Kidney tubule cell (primary cell): ENCODE measurements at regions not wholly inside any gene's neighbourhood (a gene's known extent, or its start where the extent isn't known, plus 50 kb on each side); places are given as distances from the start of the nearest gene placed in this dataset.
"Not testable (repeated sequence)": the region's sequence is repeated elsewhere in the genome, so short reads cannot be mapped to it uniquely, and the experiment has no call there.

Experiments used
- DNase-seq: peaks from one replicate; pipeline ENCODE4 v3.0.0-alpha.2; 2018; ENCODE audit warnings: low spot score

DNA sequence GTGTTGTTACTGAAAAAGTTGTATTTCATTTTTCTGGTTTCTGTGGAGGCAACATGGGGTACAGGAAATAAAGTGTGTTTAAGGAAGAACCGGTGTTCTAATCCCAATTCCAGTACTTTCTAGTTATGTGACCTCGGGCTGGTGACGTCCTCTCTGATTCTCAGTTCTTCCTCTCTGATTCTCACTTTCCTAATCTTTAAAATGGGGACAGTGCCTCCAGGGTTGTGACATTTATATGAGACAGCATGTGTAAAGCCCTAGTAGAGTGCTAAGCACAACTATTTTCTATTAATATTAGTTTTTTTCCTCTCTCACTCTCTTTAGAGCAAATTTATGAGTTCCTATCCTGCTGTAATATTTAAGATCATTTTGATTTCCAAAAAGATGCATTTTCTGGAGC lies 50.9 kb upstream of the PTPDC1 start:
- no peak for DNase-seq

DNA sequence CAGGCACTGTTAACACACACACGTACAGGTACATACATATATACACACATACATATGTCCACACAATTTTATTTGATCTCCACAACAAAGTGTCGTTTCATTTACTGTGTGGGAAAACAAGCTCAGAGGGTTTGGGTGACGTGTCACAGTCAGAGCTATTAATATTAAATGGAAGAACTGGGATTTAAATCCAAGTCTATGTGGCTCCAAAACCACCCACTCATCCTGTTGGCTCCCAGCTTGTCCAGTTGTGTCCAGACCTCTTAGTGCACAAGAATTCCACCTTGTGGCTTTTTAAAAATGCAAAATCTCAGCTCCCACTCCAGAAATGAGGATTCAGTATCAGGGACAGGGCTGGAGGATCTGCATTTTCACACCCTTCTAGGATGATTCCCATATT lies 52.3 kb upstream of the PTPDC1 start:
- DNase-seq, result peak; percentile 36

DNA sequence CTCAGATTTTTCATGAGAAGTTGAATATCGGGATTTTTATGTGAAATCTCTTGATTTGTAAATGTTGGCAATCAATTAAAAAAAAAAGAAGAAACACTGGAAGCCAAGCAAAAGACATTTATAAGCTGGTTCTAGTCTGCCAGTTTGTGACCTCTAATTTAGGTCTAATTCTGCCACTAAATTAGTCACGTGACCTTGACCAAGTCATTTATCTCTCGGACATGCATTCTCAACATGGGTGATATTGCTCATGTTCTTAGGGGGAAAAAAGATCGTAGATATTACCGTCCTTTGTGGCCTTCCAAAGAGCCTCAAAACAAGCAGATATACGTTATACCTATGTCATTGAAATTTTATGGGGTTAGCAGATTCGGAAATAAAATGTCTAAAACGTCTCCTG lies 52.9 kb upstream of the PTPDC1 start:
- peak; percentile 13 for DNase-seq

DNA sequence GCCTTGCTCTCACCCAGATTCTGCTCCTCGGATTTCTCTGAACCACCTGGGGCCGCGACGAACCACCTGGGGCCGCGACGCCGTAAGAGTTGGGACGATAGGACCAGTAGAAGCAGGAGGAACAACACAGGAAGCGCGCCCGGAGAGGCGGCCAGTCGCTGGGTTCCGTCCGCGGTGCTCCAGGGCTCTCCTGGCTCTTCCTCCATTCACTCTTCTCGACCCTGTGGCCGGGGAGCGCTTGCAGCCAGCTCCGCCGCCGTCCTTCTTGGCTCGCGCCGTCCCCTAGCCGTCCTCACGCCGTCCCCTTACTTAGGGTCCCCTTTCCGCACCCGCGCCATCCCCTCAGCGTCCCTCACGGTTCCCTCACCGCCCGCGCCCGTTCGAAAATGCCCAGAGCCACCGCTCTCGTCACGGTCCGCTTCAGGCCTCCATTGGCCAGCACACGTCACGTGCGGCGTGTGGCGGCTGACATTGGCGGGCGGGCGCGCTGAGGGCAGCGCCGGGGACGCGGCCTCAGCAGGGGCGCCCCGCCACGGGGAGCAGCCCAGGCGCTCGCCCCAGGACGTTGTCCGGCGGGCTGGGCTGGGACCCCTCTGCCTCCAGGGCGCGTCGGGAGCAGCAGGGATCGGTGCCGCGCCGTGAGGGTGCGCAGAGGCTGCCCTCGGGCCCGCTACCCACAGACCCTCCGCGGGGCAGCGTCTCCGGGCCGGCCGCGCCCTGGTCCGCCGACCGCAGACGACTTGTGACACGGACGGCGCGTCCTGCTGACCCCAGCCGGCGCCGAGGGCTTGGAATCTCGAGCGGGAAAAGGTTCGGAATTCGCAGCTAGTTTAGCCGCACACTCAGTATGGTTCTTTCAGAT lies 53.7 kb upstream of the PTPDC1 start:
- DNase-seq, result peak; percentile 89

DNA sequence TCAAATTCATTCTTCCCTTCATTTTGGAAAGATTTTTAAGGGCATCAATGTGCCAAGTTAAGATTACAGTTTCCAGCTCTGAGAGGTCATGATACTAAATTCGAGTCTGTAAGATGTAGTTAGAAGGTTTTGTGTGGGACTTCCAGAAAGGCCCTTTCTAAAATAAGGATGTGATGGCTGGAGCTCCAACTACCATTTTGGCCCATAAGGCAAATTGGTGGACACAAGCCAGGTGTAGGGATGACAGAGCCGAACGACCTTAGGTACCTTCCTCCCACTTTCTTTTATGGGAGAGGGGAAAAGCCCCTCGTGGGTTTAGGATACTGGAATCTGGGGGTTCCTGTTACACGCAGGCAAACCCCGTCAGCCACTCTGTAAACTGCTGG lies 54.3 kb upstream of the PTPDC1 start:
- no peak for DNase-seq

DNA sequence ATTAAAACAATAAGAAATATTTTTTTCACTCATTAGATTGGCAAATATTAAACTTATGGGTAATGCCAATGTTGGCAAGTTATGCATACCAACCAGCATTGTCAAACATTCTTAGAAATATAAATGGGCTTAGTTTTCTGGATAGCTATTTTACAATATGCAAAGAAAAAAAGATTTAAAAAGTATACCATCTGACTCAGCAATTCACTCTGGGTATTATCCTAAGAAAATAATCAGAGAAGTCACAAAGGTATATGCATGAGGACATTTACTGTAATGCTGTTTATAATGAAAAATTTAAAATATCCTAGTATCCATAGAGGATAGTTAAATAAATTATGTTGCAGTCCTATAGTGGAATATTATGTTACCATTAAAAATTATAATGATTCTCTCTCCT lies 57.4 kb upstream of the PTPDC1 start:
- DNase-seq, result no peak

DNA sequence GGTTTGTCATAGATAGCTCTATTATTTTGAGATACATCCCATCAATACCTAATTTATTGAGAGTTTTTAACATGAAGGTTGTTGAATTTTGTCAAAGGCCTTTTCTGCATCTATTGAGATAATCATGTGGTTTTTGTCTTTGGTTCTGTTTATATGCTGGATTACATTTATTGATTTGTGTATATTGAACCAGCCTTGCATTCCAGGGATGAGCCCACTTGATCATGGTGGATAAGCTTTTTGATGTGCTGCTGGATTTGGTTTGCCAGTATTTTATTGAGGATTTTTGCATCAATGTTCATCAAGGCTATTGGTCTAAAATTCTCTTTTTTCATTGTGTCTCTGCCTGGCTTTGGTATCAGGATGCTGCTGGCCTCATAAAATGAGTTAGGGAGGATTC lies 61.8 kb upstream of the PTPDC1 start:
- DNase-seq, result not testable (repeated sequence)

DNA sequence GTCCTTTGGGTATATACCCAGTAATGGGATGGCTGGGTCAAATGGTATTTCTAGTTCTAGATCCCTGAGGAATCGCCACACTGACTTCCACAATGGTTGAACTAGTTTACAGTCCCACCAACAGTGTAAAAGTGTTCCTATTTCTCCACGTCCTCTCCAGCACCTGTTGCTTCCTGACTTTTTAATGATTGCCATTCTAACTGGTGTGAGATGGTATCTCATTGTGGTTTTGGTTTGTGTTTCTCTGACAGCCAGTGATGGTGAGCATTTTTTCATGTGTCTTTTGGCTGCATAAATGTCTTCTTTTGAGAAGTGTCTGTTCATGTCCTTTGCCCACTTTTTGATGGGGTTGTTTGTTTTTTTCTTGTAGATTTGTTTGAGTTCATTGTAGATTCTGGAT lies 63.4 kb upstream of the PTPDC1 start:
- not testable (repeated sequence) for DNase-seq

DNA sequence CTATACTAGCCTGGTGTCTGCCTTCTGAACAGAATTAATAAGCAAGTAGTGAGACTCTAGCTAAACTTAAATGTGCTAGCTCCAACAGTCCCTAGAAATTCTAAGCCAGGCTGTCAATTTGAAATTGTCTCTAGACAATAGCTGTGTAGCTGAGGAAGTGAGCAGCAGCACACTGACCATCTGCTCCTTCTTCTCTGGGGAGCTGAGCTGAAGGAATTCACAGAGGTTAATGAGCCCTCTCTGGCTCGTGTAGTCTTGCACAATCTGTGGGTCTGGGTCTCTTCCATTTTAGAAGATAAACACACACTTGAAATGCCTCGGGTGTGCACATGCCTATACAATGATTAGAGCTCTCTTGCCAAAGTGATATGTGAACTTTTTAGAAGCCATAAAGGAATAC lies 63.5 kb upstream of the BARX1 start:
- DNase-seq, result no peak

DNA sequence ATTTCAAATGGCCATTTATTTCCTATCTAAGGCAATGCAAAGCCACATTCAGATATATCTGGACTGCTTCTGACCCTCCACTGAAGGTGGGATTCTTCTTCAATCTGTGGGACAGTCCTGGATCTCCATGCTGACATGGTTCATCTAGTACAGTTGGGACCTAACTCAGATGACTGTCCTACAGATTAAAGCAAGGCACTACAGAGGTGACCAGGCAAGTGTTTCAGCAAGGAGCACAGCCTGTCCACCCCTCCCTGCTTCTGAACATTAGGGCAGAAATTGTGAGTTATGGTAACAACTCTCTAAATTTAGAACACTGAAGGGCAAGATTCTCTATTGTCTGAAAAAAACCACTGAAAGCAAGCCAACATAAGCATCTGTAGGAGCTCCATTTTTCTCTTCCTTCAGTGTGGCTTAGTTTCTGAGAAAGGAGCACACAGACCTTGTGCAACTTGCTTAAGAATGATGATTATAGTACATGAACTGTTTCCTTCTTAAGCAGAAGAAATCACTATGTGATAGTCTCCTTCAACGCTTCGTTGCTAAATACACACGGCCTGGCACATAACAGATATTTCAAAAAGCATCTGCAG lies 62.9 kb upstream of the BARX1 start:
- no peak for DNase-seq

DNA sequence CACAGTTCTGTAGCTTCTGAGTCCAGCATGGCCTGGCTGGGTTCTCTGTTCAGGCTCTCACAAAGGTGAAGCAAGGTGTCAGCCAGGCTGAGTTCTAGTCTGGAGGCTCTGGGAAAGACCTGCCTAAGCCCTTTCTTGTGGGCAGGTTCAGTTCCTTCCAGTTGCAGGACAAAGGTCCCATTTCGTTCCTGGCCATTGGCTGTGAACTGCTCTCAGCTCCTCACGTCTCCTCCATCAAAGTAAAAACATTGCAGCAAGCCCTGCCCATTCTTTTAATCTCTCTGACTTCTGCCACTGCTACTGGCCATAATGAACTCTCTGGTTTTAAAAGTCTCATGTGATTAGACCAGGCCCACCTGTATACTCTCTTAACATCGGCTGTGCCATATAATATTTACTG lies 61.6 kb upstream of the BARX1 start:
- no peak for DNase-seq

DNA sequence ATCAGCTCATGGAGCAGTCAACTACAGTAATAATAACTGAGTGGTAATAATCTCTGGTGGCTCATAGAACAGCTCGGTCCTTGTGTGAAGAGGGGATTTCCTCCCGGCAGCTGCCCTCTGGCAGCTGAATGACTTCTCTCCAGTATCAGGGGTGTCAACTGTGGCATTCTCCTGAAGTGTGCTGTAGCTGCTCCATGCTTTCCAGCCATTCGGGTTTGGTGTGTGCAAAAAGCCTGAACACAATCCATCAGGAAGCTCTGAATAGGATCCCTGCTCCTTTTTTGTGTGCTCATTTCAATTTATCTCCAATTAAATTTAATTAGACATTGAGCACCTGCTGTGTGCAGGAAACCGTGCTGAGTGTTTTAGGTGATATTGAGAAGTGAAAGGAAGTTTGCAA lies 59.8 kb upstream of the BARX1 start:
- no peak for DNase-seq

DNA sequence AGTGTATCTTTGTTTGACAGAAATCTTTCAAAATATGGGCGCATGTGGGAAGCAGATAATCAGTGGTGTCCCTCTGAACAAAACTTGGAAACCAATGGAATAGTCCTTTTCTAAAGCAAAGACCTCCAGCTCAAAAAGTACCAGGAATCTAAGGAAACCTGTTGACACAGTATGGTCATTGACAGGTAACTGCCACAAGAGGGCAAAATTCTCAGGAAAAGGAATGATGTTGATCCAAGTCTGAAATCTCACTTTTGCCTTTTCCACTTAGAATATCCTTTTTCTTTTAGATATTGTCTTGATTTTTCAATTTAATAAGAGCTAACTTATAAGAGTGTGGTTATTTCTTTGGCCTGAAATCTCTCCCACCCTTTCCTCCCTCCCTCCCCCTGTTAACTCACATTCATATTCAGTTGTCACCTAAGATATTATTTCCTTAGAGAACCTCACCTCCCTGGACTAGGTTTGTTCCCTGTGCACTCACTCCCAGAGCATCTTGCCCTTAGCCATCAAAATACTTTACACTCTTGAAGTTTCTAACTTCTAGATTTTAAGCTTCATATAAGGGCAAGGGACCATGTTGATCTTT lies 59.0 kb upstream of the BARX1 start:
- peak; percentile 37 for DNase-seq

DNA sequence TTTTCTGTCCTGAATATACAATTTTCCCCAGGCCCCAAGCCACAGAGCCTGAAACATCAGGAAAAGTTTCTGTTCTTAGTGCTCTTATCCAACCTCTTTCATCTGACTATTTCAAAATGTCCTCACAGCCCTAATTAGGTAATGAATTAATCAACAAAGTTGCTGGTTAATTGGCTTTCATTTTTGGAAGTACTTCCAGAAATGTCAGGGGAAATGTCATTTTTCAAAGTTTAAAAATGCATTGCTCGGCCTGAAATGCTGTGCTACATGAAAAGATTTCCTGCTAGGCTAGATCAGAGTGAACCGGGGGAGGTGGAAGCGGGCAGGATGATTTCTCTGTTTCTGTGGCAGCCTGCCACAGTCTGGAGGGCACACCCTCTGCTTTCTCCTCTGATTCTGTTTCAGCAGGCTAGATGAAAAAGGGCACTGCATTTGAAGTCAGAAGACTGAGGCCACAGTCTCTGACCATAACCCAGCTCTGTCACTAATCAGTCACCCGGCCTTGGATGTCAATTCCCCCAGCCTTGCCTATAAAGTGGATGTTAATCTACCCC lies 55.9 kb upstream of the BARX1 start:
- no peak for DNase-seq

DNA sequence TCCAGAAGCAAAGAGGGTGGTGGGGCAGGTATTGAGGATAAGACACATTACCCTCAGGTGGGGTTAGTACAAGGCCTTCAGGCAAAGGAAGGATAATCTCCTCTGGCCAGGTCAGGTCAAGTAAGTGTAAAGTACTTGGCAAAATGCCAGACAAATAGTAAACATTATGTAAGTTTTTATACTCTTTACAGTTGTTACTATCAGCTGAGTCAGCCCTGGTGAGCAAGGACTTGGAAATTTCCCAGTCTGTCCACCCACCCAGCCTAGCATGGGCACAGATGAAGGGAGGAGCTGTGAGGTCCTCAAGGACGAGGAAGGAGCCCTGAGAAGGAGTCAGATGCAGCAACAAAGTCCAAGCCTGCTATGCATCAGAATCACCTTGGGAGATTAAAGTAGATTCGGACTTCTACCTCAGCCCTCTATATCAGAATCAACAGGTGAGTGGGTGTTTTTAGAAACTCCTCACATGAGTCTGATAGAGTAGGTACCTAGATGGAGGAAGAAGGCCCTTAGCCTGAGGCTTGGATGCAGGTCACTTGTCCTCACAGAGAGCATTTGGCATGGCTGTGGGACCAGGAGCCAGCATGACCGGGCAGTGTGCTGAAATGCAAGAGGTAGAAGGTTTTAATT lies 50.2 kb upstream of the BARX1 start:
- DNase-seq, result peak; percentile 67
